KMS-11 (cell line): ENCODE measurements at regions not wholly inside any gene's neighbourhood (a gene's known extent, or its start where the extent isn't known, plus 50 kb on each side); places are given as distances from the start of the nearest gene placed in this dataset.

Source experiments
- H2AFZ ChIP-seq: fragments of 200-600 bp; sonication (generic); 2 replicates; pipeline ENCODE4 v1.6.1; 2016; ENCODE audit warnings: antibody characterized with exemption, mixed run types, low read depth
- H3K27ac ChIP-seq: fragments of 200-600 bp; sonication (generic); 2 replicates; pipeline ENCODE4 v1.6.1; 2016; ENCODE audit warnings: mild to moderate bottlenecking, mixed run types
- H3K27me3 ChIP-seq: fragments of 200-600 bp; sonication (generic); 2 replicates; pipeline ENCODE4 v1.6.1; 2017; ENCODE audit warnings: mild to moderate bottlenecking, low read depth, mixed run types, moderate library complexity; ENCODE audit not compliant: insufficient read depth
- H3K36me3 ChIP-seq: fragments of 200-600 bp; sonication (generic); 2 replicates; pipeline ENCODE4 v1.6.1; 2017; ENCODE audit warnings: mild to moderate bottlenecking, mixed run types; ENCODE audit not compliant: insufficient read depth
- H3K4me1 ChIP-seq: fragments of 200-600 bp; sonication (generic); 2 replicates; pipeline ENCODE4 v1.6.1; 2016; ENCODE audit warnings: mild to moderate bottlenecking, low read depth, mixed run types; ENCODE audit not compliant: poor library complexity, severe bottlenecking
- H3K4me2 ChIP-seq: fragments of 200-600 bp; sonication (generic); 2 replicates; pipeline ENCODE4 v1.7.0; 2016; ENCODE audit warnings: mild to moderate bottlenecking, mixed run types
- H3K4me3 ChIP-seq: fragments of 200-600 bp; sonication (generic); IDR thresholded peaks from 2 replicates; pipeline ENCODE4 v1.6.1; 2017; ENCODE audit warnings: low read depth, low read length, mixed read lengths; ENCODE audit not compliant: insufficient read depth
- H3K79me2 ChIP-seq: fragments of 200-600 bp; sonication (generic); 2 replicates; pipeline ENCODE4 v1.6.1; 2016; ENCODE audit warnings: low read depth, mixed run types; ENCODE audit not compliant: insufficient read depth
- H3K9ac ChIP-seq: fragments of 200-600 bp; sonication (generic); 2 replicates; pipeline ENCODE4 v1.6.1; 2016; ENCODE audit warnings: mild to moderate bottlenecking, mixed run types
- H4K20me1 ChIP-seq: fragments of 200-600 bp; sonication (generic); 2 replicates; pipeline ENCODE4 v1.6.1; 2016; ENCODE audit warnings: mild to moderate bottlenecking, mixed run types; ENCODE audit not compliant: insufficient read depth
- CTCF ChIP-seq: fragments of 200-600 bp; sonication (generic); conservative IDR thresholded peaks from 2 replicates; pipeline ENCODE4 v1.6.1; 2017; ENCODE audit warnings: low read depth, mild to moderate bottlenecking, antibody characterized with exemption, low read length, moderate library complexity, mixed read lengths

GRCh38 chr9:25353783-25354182 lies 324.5 kb downstream of the TUSC1 start:
- no peaks in the 10 kb centered on the region for H3K4me1 ChIP-seq
- H3K4me3 ChIP-seq: no peak overlapping the region
- no peak for TF ChIP-seq CTCF
- H2AFZ ChIP-seq: no peak overlapping the region
- H3K79me2 ChIP-seq: no peaks in the 10 kb centered on the region
- H4K20me1 ChIP-seq: no peaks in the 10 kb centered on the region
- no peak overlapping the region for H3K4me2 ChIP-seq
- H3K9ac ChIP-seq: no peak overlapping the region
- H3K36me3 ChIP-seq: no peaks in the 10 kb centered on the region
- no peaks in the 10 kb centered on the region for H3K27me3 ChIP-seq
- H3K27ac ChIP-seq: no peak overlapping the region

- Histone ChIP-seq H3K4me1 (no peaks in the 10 kb centered on the region), H3K27me3 (no peaks in the 10 kb centered on the region), H3K4me2 (no peak overlapping the region), H3K4me3 (no peak overlapping the region), H3K79me2 (no peaks in the 10 kb centered on the region), H3K9ac (no peak overlapping the region), H4K20me1 (no peaks in the 10 kb centered on the region), H3K27ac (no peak overlapping the region), H3K36me3 (no peaks in the 10 kb centered on the region), H2AFZ (no peak overlapping the region)
- no peak for TF ChIP-seq CTCF
Measured at GRCh38 chr9:25350011-25350410, 328.2 kb downstream of the TUSC1 start.

- H3K27me3 ChIP-seq: no peaks in the 10 kb centered on the region
- H3K36me3 ChIP-seq: no peaks in the 10 kb centered on the region
- H3K4me3 ChIP-seq: no peak overlapping the region
- H3K4me1 ChIP-seq: no peaks in the 10 kb centered on the region
- H3K4me2 ChIP-seq: no peak overlapping the region
- H4K20me1 ChIP-seq: no peaks in the 10 kb centered on the region
- no peak overlapping the region for H3K9ac ChIP-seq
- no peak overlapping the region for H3K27ac ChIP-seq
- no peak for TF ChIP-seq CTCF
- no peak overlapping the region for H2AFZ ChIP-seq
- H3K79me2 ChIP-seq: no peaks in the 10 kb centered on the region
Measured at GRCh38 chr9:25322142-25322541, 356.1 kb downstream of the TUSC1 start.

- Histone ChIP-seq H3K27me3 (no peaks in the 10 kb centered on the region), H2AFZ (no peak overlapping the region), H3K9ac (no peak overlapping the region), H3K4me2 (no peak overlapping the region), H3K79me2 (no peaks in the 10 kb centered on the region), H3K27ac (no peak overlapping the region), H3K4me1 (no peaks in the 10 kb centered on the region), H3K4me3 (no peak overlapping the region), H3K36me3 (no peaks in the 10 kb centered on the region), H4K20me1 (no peaks in the 10 kb centered on the region)
- TF ChIP-seq CTCF: no peak
Measured at GRCh38 chr9:25310961-25311360, 367.3 kb downstream of the TUSC1 start.

GRCh38 chr9:25308549-25308948 lies 369.7 kb downstream of the TUSC1 start:
- H3K4me1 ChIP-seq: no peaks in the 10 kb centered on the region
- H3K27ac ChIP-seq: no peak overlapping the region

More at GRCh38 chr9:25308549-25308948, 369.7 kb downstream of the TUSC1 start:
- no peak overlapping the region for H3K9ac ChIP-seq
- H4K20me1 ChIP-seq: no peaks in the 10 kb centered on the region
- no peaks in the 10 kb centered on the region for H3K36me3 ChIP-seq
- H3K79me2 ChIP-seq: no peaks in the 10 kb centered on the region
- H3K4me3 ChIP-seq: no peak overlapping the region
- H2AFZ ChIP-seq: no peak overlapping the region
- H3K4me2 ChIP-seq: no peak overlapping the region
- no peak for TF ChIP-seq CTCF
- H3K27me3 ChIP-seq: no peaks in the 10 kb centered on the region
